Loucy (cell line): ENCODE measurements at regions not wholly inside any gene's neighbourhood (a gene's known extent, or its start where the extent isn't known, plus 50 kb on each side); places are given as distances from the start of the nearest gene placed in this dataset.

Experiments used
- CTCF ChIP-seq: fragments of 200-600 bp; sonication (generic); conservative IDR thresholded peaks from 2 replicates; pipeline ENCODE4 v1.5.1; 2014; ENCODE audit warnings: mild to moderate bottlenecking, antibody characterized with exemption, low read length
- EZH2phosphoT487 ChIP-seq: fragments of 200-600 bp; IDR thresholded peaks from 2 replicates; pipeline ENCODE4 v1.6.1; 2018; ENCODE audit warnings: antibody characterized with exemption, mild to moderate bottlenecking, moderate library complexity, borderline replicate concordance

DNA sequence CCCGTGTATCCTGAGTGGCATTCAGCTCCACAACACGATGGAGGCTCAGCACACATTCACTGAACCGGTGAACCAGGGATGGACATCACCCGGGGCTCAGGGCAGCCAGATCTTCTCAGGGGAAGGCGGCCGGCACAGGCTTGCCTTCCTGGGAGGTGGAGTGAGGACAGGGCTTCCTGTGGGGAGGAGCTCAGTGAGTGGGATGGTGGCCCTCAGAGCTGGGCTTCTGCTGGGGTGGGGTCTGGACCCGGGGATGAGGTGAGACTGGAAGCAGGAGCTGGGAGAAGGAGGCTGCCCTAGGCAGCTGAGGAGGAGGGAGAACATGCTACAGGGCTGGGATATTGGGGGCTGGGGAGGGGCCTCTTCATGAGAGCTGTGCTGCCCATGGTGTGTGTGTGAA is 58.5 kb upstream of the PRR23E start:
- TF ChIP-seq CTCF (no peak), EZH2phosphoT487 (no peak)
